Erythroblast (primary cell): ENCODE measurements at regions not wholly inside any gene's neighbourhood (a gene's known extent, or its start where the extent isn't known, plus 50 kb on each side); places are given as distances from the start of the nearest gene placed in this dataset.

Experiments
- GATA1 ChIP-seq: IDR thresholded peaks from 2 replicates; pipeline ENCODE4 v1.6.1; 2011; ENCODE audit warnings: low read depth, mild to moderate bottlenecking, control low read depth, low read length, moderate library complexity
- POLR2A ChIP-seq: IDR thresholded peaks from 2 replicates; pipeline ENCODE4 v1.6.1; 2011; ENCODE audit warnings: mild to moderate bottlenecking, low read length

- TF ChIP-seq POLR2A (no peak), GATA1 (no peak)
These were observed 398.3 kb upstream of the EDIL3 start for GRCh38 chr5:84783003-84783402.
